ENCODE measurements at regions not wholly inside any gene's neighbourhood (a gene's known extent, or its start where the extent isn't known, plus 50 kb on each side); places are given as distances from the start of the nearest gene placed in this dataset.

- POLR2A ChIA-PET: no interaction called here
- Histone ChIP-seq H4K20me1 (ENCODE audit: insufficient read depth) (no peaks in the 10 kb centered on the region), H2AFZ (ENCODE audit: low read depth, low read length, poor library complexity, severe bottlenecking) (no peak overlapping the region), H3K27me3 (ENCODE audit: insufficient read depth, low read length) (no peaks in the 10 kb centered on the region), H3K79me2 (ENCODE audit: insufficient read depth, low read length) (no peaks in the 10 kb centered on the region), H3K4me2 (ENCODE audit: low read length) (no peak overlapping the region), H3K4me3 (replicated peaks in 1 of 2; ENCODE audit: low read depth in 1 of 2, low read length in 2 of 2) (no peak overlapping the region), H3K9me3 (ENCODE audit: control insufficient read depth in 1 of 2, insufficient read depth in 1 of 2, low read depth in 1 of 2, low read length in 2 of 2) (no peaks in the 10 kb centered on the region), H3K9me2 (ENCODE audit: insufficient read depth) (no peaks in the 10 kb centered on the region), H3K36me3 (ENCODE audit: control insufficient read depth in 1 of 2, insufficient read depth in 2 of 2, low read length in 2 of 2) (no peaks in the 10 kb centered on the region), H3K4me1 (ENCODE audit: control insufficient read depth in 1 of 2, insufficient read depth in 2 of 2, low read length in 2 of 2) (no peaks in the 10 kb centered on the region), H3K27ac (ENCODE audit: low read depth, low read length) (no peak overlapping the region), H3K9ac (ENCODE audit: low read length) (no peak overlapping the region)
- RAD21 ChIA-PET (ENCODE audit: low non-redundant PET in 1 of 2, low total read pairs in 2 of 2, uncharacterized antibody in 2 of 2, unreplicated experiment in 2 of 2): no interaction called here
- DNase-seq (ENCODE audit: low read depth, low spot score) (no peak), ATAC-seq (no peak)
- intact Hi-C loops (cut with micrococcal nuclease): no loop called here
- BruUV-seq (replicated peaks): no TSS peak
- TF ChIP-seq SIN3A (IDR thresholded peaks at IDR 0.05; ENCODE audit: low read depth) (no peak), ZNF274 (IDR thresholded peaks at IDR 0.05; ENCODE audit: low read depth, low read length) (no peak), RAD21 (IDR thresholded peaks at IDR 0.05; ENCODE audit: low read depth) (no peak), TCF7L2 (IDR thresholded peaks at IDR 0.05; ENCODE audit: borderline replicate concordance, extremely low read depth, insufficient read depth, insufficient read length) (no peak), FOSL1 (IDR thresholded peaks at IDR 0.05; ENCODE audit: low read depth) (no peak), YY1 (IDR thresholded peaks at IDR 0.05; ENCODE audit: extremely low read depth, insufficient replicate concordance, low read depth, low read length) (no peak), SRF (IDR thresholded peaks at IDR 0.05; ENCODE audit: low read depth) (no peak), CEBPB (IDR thresholded peaks at IDR 0.05; ENCODE audit: low read depth) (no peak), JUND (IDR thresholded peaks at IDR 0.05) (no peak), ZFX (IDR thresholded peaks at IDR 0.05) (no peak), MAX (IDR thresholded peaks at IDR 0.05) (no peak), POLR2AphosphoS5 (IDR thresholded peaks at IDR 0.05; ENCODE audit: low read depth, low read length) (no peak), ATF3 (IDR thresholded peaks at IDR 0.05) (no peak), CBX3 (IDR thresholded peaks at IDR 0.05; ENCODE audit: low read depth) (no peak)
- CTCF ChIA-PET: no interaction called here
Observed at GRCh38 chr1:76784502-76784901, 82.8 kb upstream of the ST6GALNAC5 start.

GRCh38 chr1:76786222-76786621 lies 81.1 kb upstream of the ST6GALNAC5 start:
- Histone ChIP-seq H3K9ac (ENCODE audit: low read length) (no peak overlapping the region), H2AFZ (ENCODE audit: low read depth, low read length, poor library complexity, severe bottlenecking) (no peak overlapping the region), H3K36me3 (ENCODE audit: control insufficient read depth in 1 of 2, insufficient read depth in 2 of 2, low read length in 2 of 2) (no peaks in the 10 kb centered on the region), H3K27ac (ENCODE audit: low read depth, low read length) (no peak overlapping the region), H3K4me3 (replicated peaks in 1 of 2; ENCODE audit: low read depth in 1 of 2, low read length in 2 of 2) (no peak overlapping the region), H3K9me3 (ENCODE audit: control insufficient read depth in 1 of 2, insufficient read depth in 1 of 2, low read depth in 1 of 2, low read length in 2 of 2) (no peaks in the 10 kb centered on the region), H4K20me1 (ENCODE audit: insufficient read depth) (no peaks in the 10 kb centered on the region), H3K4me2 (ENCODE audit: low read length) (no peak overlapping the region), H3K79me2 (ENCODE audit: insufficient read depth, low read length) (no peaks in the 10 kb centered on the region), H3K4me1 (ENCODE audit: control insufficient read depth in 1 of 2, insufficient read depth in 2 of 2, low read length in 2 of 2) (no peaks in the 10 kb centered on the region), H3K27me3 (ENCODE audit: insufficient read depth, low read length) (no peaks in the 10 kb centered on the region), H3K9me2 (ENCODE audit: insufficient read depth) (no peaks in the 10 kb centered on the region)
- BruUV-seq (replicated peaks): no TSS peak
- RAD21 ChIA-PET (ENCODE audit: low non-redundant PET in 1 of 2, low total read pairs in 2 of 2, uncharacterized antibody in 2 of 2, unreplicated experiment in 2 of 2): no interaction called here
- ATAC-seq: no peak
- CTCF ChIA-PET: no interaction called here
- intact Hi-C loops (cut with micrococcal nuclease): no loop called here
- no peak for DNase-seq (ENCODE audit: low read depth, low spot score)
- POLR2A ChIA-PET: no interaction called here
- TF ChIP-seq POLR2AphosphoS5 (IDR thresholded peaks at IDR 0.05; ENCODE audit: low read depth, low read length) (no peak), YY1 (IDR thresholded peaks at IDR 0.05; ENCODE audit: extremely low read depth, insufficient replicate concordance, low read depth, low read length) (no peak), ZBTB33 (IDR thresholded peaks at IDR 0.05; ENCODE audit: extremely low read depth, insufficient replicate concordance, low read length) (no peak), EZH2 (IDR thresholded peaks at IDR 0.05) (no peak), CEBPB (IDR thresholded peaks at IDR 0.05; ENCODE audit: low read depth) (no peak), ZNF274 (IDR thresholded peaks at IDR 0.05; ENCODE audit: low read depth, low read length) (no peak), REST (IDR thresholded peaks at IDR 0.05; ENCODE audit: low read depth) (no peak), SIN3A (IDR thresholded peaks at IDR 0.05; ENCODE audit: low read depth) (no peak)

All from HCT116 (cell line).